H9 (cell line): ENCODE measurements at regions not wholly inside any gene's neighbourhood (a gene's known extent, or its start where the extent isn't known, plus 50 kb on each side); places are given as distances from the start of the nearest gene placed in this dataset.
A peak's percentile ranks its signal among the peaks of the same experiment; 100 is the strongest.

Experiments
- DNase-seq: peaks from one replicate; pipeline ENCODE4 v3.0.0-alpha.2; 2017
- H2AFZ ChIP-seq: one replicate; pipeline ENCODE4 v1.6.1; 2013; ENCODE audit warnings: mild to moderate bottlenecking, low read length, control low read depth, moderate library complexity
- H2AK5ac ChIP-seq: 2 replicates; pipeline ENCODE4 v1.6.1; 2013; ENCODE audit warnings: low read length, control low read depth, mixed read lengths; ENCODE audit not compliant: insufficient read length
- H2BK120ac ChIP-seq: one replicate; pipeline ENCODE4 v1.6.1; 2013; ENCODE audit warnings: low read depth, mild to moderate bottlenecking, low read length, control low read depth, inconsistent platforms; ENCODE audit not compliant: poor library complexity, severe bottlenecking
- H2BK12ac ChIP-seq: 2 replicates; pipeline ENCODE4 v1.6.1; 2013; ENCODE audit warnings: low read length, control low read depth, mixed read lengths, low read depth; ENCODE audit not compliant: insufficient read length
- H2BK15ac ChIP-seq: 2 replicates; pipeline ENCODE4 v1.6.1; 2013; ENCODE audit warnings: low read depth, low read length, control low read depth
- H2BK20ac ChIP-seq: one replicate; pipeline ENCODE4 v1.6.1; 2013; ENCODE audit warnings: low read depth, mild to moderate bottlenecking, low read length, control low read depth, inconsistent platforms; ENCODE audit not compliant: poor library complexity, severe bottlenecking
- H2BK5ac ChIP-seq: 2 replicates; pipeline ENCODE4 v1.6.1; 2013; ENCODE audit warnings: low read length, control low read depth, mixed read lengths; ENCODE audit not compliant: insufficient read length
- H3K14ac ChIP-seq: 2 replicates; pipeline ENCODE4 v1.6.1; 2013; ENCODE audit warnings: low read length, control low read depth; ENCODE audit not compliant: insufficient read depth
- H3K18ac ChIP-seq: 2 replicates; pipeline ENCODE4 v1.6.1; 2013; ENCODE audit warnings: low read depth, mild to moderate bottlenecking, mixed read lengths, low read length, control low read depth; ENCODE audit not compliant: insufficient read length
- H3K23ac ChIP-seq: 2 replicates; pipeline ENCODE4 v1.6.1; 2013; ENCODE audit warnings: low read length, control low read depth, mixed read lengths, low read depth; ENCODE audit not compliant: insufficient read length
- H3K23me2 ChIP-seq: 2 replicates; pipeline ENCODE4 v1.6.1; 2013; ENCODE audit warnings: low read depth, mild to moderate bottlenecking, mixed read lengths, low read length, control low read depth; ENCODE audit not compliant: insufficient read length, poor library complexity, severe bottlenecking
- H3K27ac ChIP-seq: 2 replicates; pipeline ENCODE4 v1.5.1; 2013; ENCODE audit warnings: low read length, control low read depth, mixed read lengths, low read depth; ENCODE audit not compliant: insufficient read length
- H3K27me3 ChIP-seq: 2 replicates; pipeline ENCODE4 v1.6.1; 2013; ENCODE audit warnings: low read length, control low read depth, inconsistent platforms; ENCODE audit not compliant: insufficient read depth
- H3K4ac ChIP-seq: 2 replicates; pipeline ENCODE4 v1.6.1; 2013; ENCODE audit warnings: low read depth, mild to moderate bottlenecking, control low read depth, inconsistent platforms, low read length, moderate library complexity
- H3K4me1 ChIP-seq: 2 replicates; pipeline ENCODE4 v1.6.1; 2013; ENCODE audit warnings: low read length, control low read depth, inconsistent platforms; ENCODE audit not compliant: insufficient read depth
- H3K4me2 ChIP-seq: 2 replicates; pipeline ENCODE4 v1.6.1; 2013; ENCODE audit warnings: low read length, control low read depth, mixed read lengths; ENCODE audit not compliant: insufficient read length, insufficient read depth
- H3K56ac ChIP-seq: 2 replicates; pipeline ENCODE4 v1.6.1; 2013; ENCODE audit warnings: low read depth, mild to moderate bottlenecking, mixed read lengths, low read length, control low read depth; ENCODE audit not compliant: insufficient read length
- H3K79me1 ChIP-seq: 2 replicates; pipeline ENCODE4 v1.6.1; 2013; ENCODE audit warnings: low read depth, mild to moderate bottlenecking, moderate library complexity, low read length, control low read depth, inconsistent platforms; ENCODE audit not compliant: insufficient read depth, poor library complexity, severe bottlenecking
- H3K79me2 ChIP-seq: 2 replicates; pipeline ENCODE4 v1.6.1; 2013; ENCODE audit warnings: low read length, control low read depth, inconsistent platforms; ENCODE audit not compliant: insufficient read depth
- H3K9ac ChIP-seq: 2 replicates; pipeline ENCODE4 v1.6.1; 2013; ENCODE audit warnings: low read length, control low read depth, mixed read lengths; ENCODE audit not compliant: insufficient read length; ENCODE audit errors: extremely low read depth
- H3K9me3 ChIP-seq: one replicate; pipeline ENCODE4 v1.6.1; 2013; ENCODE audit warnings: low read depth, low read length, inconsistent platforms; ENCODE audit not compliant: control insufficient read depth
- H3T11ph ChIP-seq: one replicate; pipeline ENCODE4 v1.6.1; 2013; ENCODE audit warnings: mild to moderate bottlenecking, low read length, control low read depth, inconsistent platforms
- H4K20me1 ChIP-seq: one replicate; pipeline ENCODE4 v1.6.1; 2013; ENCODE audit not compliant: control insufficient read depth, insufficient read length, insufficient read depth
- H4K5ac ChIP-seq: 2 replicates; pipeline ENCODE4 v1.6.1; 2013; ENCODE audit warnings: low read depth, mild to moderate bottlenecking, mixed read lengths, low read length, control low read depth; ENCODE audit not compliant: insufficient read length
- H4K8ac ChIP-seq: replicated peaks from 2 replicates; pipeline ENCODE4 v1.6.1; 2013; ENCODE audit warnings: low read length, control low read depth, mixed read lengths, low read depth; ENCODE audit not compliant: insufficient read length
- H4K91ac ChIP-seq: 2 replicates; pipeline ENCODE4 v1.6.1; 2013; ENCODE audit warnings: low read depth, mild to moderate bottlenecking, moderate library complexity, mixed read lengths, low read length, control low read depth; ENCODE audit not compliant: insufficient read length
- H3K27ac Mint-ChIP-seq, 3 experiments: 2 replicates in 2 of 3; 3 replicates in 1 of 3; pipeline ENCODE4 v1.8.0; 2020 to 2021; ENCODE audit warnings: mixed read lengths in 3 of 3, mild to moderate bottlenecking in 1 of 3, moderate library complexity in 1 of 3
- H3K27me3 Mint-ChIP-seq: 2 replicates; pipeline ENCODE4 v1.8.0; 2021; ENCODE audit warnings: low read depth, mild to moderate bottlenecking, moderate library complexity, mixed read lengths
- H3K36me3 Mint-ChIP-seq, 3 experiments: 2 replicates in 2 of 3; 3 replicates in 1 of 3; pipeline ENCODE4 v1.8.0; 2020 to 2021; ENCODE audit warnings: low read depth in 3 of 3, mixed read lengths in 3 of 3; ENCODE audit not compliant: insufficient read depth in 1 of 3
- H3K4me1 Mint-ChIP-seq, 2 experiments: 2 replicates each; pipeline ENCODE4 v1.8.0; 2020; ENCODE audit warnings: mixed read lengths in 2 of 2
- H3K4me3 Mint-ChIP-seq, 2 experiments: 2 replicates in 1 of 2; 3 replicates in 1 of 2; pipeline ENCODE4 v1.8.0; 2020 to 2021; ENCODE audit warnings: mild to moderate bottlenecking in 2 of 2, mixed read lengths in 2 of 2, moderate library complexity in 1 of 2
- H3K9me3 Mint-ChIP-seq, 2 experiments: 2 replicates in 1 of 2; 3 replicates in 1 of 2; pipeline ENCODE4 v1.8.0; 2020; ENCODE audit warnings: mild to moderate bottlenecking in 2 of 2, mixed read lengths in 2 of 2, moderate library complexity in 1 of 2
- WGBS: extraction: QIAGEN DNeasy Blood & Tissue Kit; methylation state at CpG from one replicate; pipeline ENCODE4 v1.1.7; 2013; ENCODE audit warnings: missing lambda C conversion rate, low lambda C conversion rate, mixed read lengths; ENCODE audit not compliant: insufficient read length; ENCODE audit errors: extremely low coverage; 5-methylcytosine and 5-hydroxymethylcytosine counted together
- TF ChIP-seq, protein P1 (sequence below): fragments of 200-600 bp; sonication (generic); conservative IDR thresholded peaks from 3 replicates; pipeline ENCODE4 v1.8.0; 2021; ENCODE audit warnings: antibody characterized with exemption, mild to moderate bottlenecking

DNA sequence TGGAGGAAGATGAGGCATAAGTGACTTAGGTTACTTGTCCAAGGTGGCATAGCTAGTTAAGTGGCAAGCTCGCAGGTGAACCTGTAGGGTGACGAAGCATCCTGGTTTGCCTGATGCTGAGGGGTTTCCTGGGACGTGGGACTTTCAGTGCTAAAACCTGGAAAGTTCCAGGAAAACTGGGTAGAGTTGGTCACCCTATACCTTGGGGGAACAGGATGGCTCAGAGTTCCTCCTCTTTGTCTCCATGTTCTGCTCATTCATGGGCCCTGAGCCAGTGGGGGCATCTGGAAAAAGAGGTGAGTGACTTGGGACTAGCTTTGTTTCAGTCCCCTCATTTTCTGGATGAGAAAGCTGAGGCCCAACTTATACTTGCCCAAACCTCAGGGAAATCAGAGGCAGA, 268.0 kb upstream of the N4BP1 start:
- no peak overlapping the region for H2BK12ac ChIP-seq
- Mint-ChIP-seq H3K4me1 (no peaks in the 10 kb centered on the region), H3K36me3 (no peaks in the 10 kb centered on the region), H3K27me3 (peaks cover 5% of the 10 kb centered on the region; the same call in 1 of the 2 replicates), H3K27ac (peak overlapping the region in 1 of 3 experiments; percentile 55; a peak in 1 of 7 replicates), H3K9me3 (no peaks in the 10 kb centered on the region), H3K4me3 (no peak overlapping the region)
- no peak overlapping the region for H3K4me2 ChIP-seq
- no peak overlapping the region for H2AK5ac ChIP-seq
- H3K14ac ChIP-seq, result no peak overlapping the region; the same call in 1 of the 2 replicates
- no peak overlapping the region for H2BK5ac ChIP-seq
- no peak overlapping the region for H4K91ac ChIP-seq
- no peak overlapping the region for H2BK20ac ChIP-seq
- H3K27me3 ChIP-seq, result no peaks in the 10 kb centered on the region
- WGBS, result no CpG with 5 or more reads among the region's 3 CpGs
- H3K23ac ChIP-seq, result no peak overlapping the region
- DNase-seq, result no peak
- TF ChIP-seq, protein P1, sequence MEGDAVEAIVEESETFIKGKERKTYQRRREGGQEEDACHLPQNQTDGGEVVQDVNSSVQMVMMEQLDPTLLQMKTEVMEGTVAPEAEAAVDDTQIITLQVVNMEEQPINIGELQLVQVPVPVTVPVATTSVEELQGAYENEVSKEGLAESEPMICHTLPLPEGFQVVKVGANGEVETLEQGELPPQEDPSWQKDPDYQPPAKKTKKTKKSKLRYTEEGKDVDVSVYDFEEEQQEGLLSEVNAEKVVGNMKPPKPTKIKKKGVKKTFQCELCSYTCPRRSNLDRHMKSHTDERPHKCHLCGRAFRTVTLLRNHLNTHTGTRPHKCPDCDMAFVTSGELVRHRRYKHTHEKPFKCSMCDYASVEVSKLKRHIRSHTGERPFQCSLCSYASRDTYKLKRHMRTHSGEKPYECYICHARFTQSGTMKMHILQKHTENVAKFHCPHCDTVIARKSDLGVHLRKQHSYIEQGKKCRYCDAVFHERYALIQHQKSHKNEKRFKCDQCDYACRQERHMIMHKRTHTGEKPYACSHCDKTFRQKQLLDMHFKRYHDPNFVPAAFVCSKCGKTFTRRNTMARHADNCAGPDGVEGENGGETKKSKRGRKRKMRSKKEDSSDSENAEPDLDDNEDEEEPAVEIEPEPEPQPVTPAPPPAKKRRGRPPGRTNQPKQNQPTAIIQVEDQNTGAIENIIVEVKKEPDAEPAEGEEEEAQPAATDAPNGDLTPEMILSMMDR, result no peak
- no peaks in the 10 kb centered on the region for H3K4me1 ChIP-seq
- no peak overlapping the region for H2AFZ ChIP-seq
- H3K23me2 ChIP-seq, result no peaks in the 10 kb centered on the region
- H4K5ac ChIP-seq, result no peak overlapping the region
- no peaks in the 10 kb centered on the region for H3K79me2 ChIP-seq
- no peaks in the 10 kb centered on the region for H3K79me1 ChIP-seq
- no peak overlapping the region for H3T11ph ChIP-seq
- H3K56ac ChIP-seq, result no peak overlapping the region
- H2BK120ac ChIP-seq, result no peak overlapping the region
- H3K27ac ChIP-seq, result no peak overlapping the region
- no peak overlapping the region for H3K9ac ChIP-seq
- H4K8ac ChIP-seq, result no peak overlapping the region
- H3K18ac ChIP-seq, result no peak overlapping the region
- H3K9me3 ChIP-seq, result no peaks in the 10 kb centered on the region
- no peaks in the 10 kb centered on the region for H4K20me1 ChIP-seq
- H2BK15ac ChIP-seq, result no peak overlapping the region
- H3K4ac ChIP-seq, result no peak overlapping the region
